IMR-90 (cell line): ENCODE measurements at regions not wholly inside any gene's neighbourhood (a gene's known extent, or its start where the extent isn't known, plus 50 kb on each side); places are given as distances from the start of the nearest gene placed in this dataset.

ENCODE experiments used
- CEBPB ChIP-seq: IDR thresholded peaks from 2 replicates; pipeline ENCODE4 v1.6.1; 2012; ENCODE audit warnings: low read depth, low read length, improper control_type of control experiment
- CHD1 ChIP-seq: IDR thresholded peaks from 2 replicates; pipeline ENCODE4 v1.6.1; 2012; ENCODE audit warnings: low read depth, low read length, improper control_type of control experiment
- FOS ChIP-seq: fragments of 150-350 bp; IDR thresholded peaks from 2 replicates; pipeline ENCODE4 v1.6.1; 2016; ENCODE audit warnings: low read depth, low read length
- POLR2A ChIP-seq: IDR thresholded peaks from 2 replicates; pipeline ENCODE4 v1.6.1; 2012; ENCODE audit warnings: mild to moderate bottlenecking, low read depth, low read length
- RFX5 ChIP-seq: IDR thresholded peaks from 2 replicates; pipeline ENCODE4 v1.8.0; 2012; ENCODE audit warnings: low read depth, mild to moderate bottlenecking, low read length, moderate library complexity
- SMC3 ChIP-seq: fragments of 150-350 bp; IDR thresholded peaks from 2 replicates; pipeline ENCODE4 v1.6.1; 2016; ENCODE audit warnings: low read depth, mild to moderate bottlenecking, antibody characterized with exemption, low read length, moderate library complexity
- TF ChIP-seq, protein P1 (sequence below): conservative IDR thresholded peaks from 2 replicates; pipeline ENCODE4 v1.5.1; 2012; ENCODE audit warnings: mild to moderate bottlenecking, low read depth, low read length, improper control_type of control experiment
- TF ChIP-seq, protein P2 (sequence below): fragments of 150-350 bp; IDR thresholded peaks from 2 replicates; pipeline ENCODE4 v1.6.1; 2017; ENCODE audit warnings: mild to moderate bottlenecking, antibody characterized with exemption, low read length, low read depth

DNA sequence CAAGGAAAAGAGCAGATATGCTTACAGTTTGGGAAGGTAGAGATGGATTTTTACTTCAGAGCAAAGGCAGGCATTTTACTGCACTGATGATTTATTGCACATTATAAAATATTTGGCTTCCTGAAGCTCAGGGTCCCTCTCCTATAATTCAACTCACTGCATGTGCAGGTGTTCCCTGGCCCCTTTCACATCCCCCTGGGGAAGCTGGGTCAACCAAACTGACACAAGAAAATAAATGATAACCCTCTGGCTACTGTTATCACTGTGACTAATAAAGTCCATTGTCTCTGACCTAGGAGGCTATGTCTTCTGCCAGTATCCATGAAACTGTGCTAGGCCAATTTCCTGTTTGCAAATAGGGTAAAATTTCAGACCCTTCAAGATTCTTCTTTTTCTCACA, 163.1 kb downstream of the ARL6IP6 start:
- TF ChIP-seq, protein P1, sequence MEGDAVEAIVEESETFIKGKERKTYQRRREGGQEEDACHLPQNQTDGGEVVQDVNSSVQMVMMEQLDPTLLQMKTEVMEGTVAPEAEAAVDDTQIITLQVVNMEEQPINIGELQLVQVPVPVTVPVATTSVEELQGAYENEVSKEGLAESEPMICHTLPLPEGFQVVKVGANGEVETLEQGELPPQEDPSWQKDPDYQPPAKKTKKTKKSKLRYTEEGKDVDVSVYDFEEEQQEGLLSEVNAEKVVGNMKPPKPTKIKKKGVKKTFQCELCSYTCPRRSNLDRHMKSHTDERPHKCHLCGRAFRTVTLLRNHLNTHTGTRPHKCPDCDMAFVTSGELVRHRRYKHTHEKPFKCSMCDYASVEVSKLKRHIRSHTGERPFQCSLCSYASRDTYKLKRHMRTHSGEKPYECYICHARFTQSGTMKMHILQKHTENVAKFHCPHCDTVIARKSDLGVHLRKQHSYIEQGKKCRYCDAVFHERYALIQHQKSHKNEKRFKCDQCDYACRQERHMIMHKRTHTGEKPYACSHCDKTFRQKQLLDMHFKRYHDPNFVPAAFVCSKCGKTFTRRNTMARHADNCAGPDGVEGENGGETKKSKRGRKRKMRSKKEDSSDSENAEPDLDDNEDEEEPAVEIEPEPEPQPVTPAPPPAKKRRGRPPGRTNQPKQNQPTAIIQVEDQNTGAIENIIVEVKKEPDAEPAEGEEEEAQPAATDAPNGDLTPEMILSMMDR, result no peak
- TF ChIP-seq CEBPB (no peak), POLR2A (no peak), CHD1 (no peak), SMC3 (no peak), RFX5 (no peak), FOS (no peak)
- TF ChIP-seq, protein P2, sequence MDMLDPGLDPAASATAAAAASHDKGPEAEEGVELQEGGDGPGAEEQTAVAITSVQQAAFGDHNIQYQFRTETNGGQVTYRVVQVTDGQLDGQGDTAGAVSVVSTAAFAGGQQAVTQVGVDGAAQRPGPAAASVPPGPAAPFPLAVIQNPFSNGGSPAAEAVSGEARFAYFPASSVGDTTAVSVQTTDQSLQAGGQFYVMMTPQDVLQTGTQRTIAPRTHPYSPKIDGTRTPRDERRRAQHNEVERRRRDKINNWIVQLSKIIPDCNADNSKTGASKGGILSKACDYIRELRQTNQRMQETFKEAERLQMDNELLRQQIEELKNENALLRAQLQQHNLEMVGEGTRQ, result no peak
